Muscle layer of duodenum (tissue), 2 donors: ENCODE measurements at regions not wholly inside any gene's neighbourhood (a gene's known extent, or its start where the extent isn't known, plus 50 kb on each side); places are given as distances from the start of the nearest gene placed in this dataset.

ENCODE experiments used
- H3K27ac ChIP-seq: one replicate; pipeline ENCODE4 v1.7.0; 2013; ENCODE audit warnings: mild to moderate bottlenecking, low read length
- H3K27me3 ChIP-seq: one replicate; pipeline ENCODE4 v1.7.0; 2013; ENCODE audit warnings: low read depth, mild to moderate bottlenecking, control low read depth, low read length
- H3K36me3 ChIP-seq, 2 donors: one replicate each; pipeline ENCODE4 v1.7.0; 2013; ENCODE audit warnings: low read length in 2 of 2, control low read depth in 1 of 2, mild to moderate bottlenecking in 1 of 2; ENCODE audit not compliant: insufficient read depth in 2 of 2, control insufficient read depth in 1 of 2
- H3K4me1 ChIP-seq, 2 donors: one replicate each; pipeline ENCODE4 v1.7.0; 2013; ENCODE audit warnings: low read length in 2 of 2, mild to moderate bottlenecking in 2 of 2, control low read depth in 1 of 2, moderate library complexity in 1 of 2; ENCODE audit not compliant: insufficient read depth in 2 of 2, control insufficient read depth in 1 of 2
- H3K4me3 ChIP-seq, 2 donors: one replicate each; pipeline ENCODE4 v1.7.0; 2013; ENCODE audit warnings: low read length in 2 of 2, low read depth in 1 of 2, mild to moderate bottlenecking in 1 of 2
- H3K9me3 ChIP-seq, 2 donors: one replicate each; pipeline ENCODE4 v1.7.0; 2013; ENCODE audit warnings: low read length in 2 of 2, control low read depth in 1 of 2, mild to moderate bottlenecking in 1 of 2; ENCODE audit not compliant: control insufficient read depth in 1 of 2
- donor health status: healthy.

DNA sequence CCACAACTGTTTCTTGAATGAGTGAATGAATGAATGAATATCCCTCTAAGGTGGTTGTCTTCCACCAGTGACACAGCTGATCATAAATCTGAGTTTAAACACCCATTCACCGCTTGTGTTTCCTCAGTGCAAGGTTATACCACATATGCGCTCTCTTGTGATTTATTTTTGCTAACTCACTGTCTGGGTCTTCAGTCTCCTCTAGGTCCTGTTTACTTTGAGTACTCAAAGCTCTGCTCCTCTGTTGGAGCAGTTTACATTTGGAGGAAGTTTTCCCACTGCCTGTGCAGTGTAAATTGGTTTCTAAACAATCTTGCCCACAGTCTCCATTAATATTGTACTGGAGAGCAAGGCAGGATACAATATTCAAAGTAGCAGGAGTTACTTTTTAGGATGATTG lies 212.6 kb upstream of the JADE1 start:
- peaks cover 0 to 8% of the 10 kb centered on the region in 2 donors for H3K9me3 ChIP-seq
- no peaks in the 10 kb centered on the region for H3K27me3 ChIP-seq
- H3K27ac ChIP-seq: no peak overlapping the region
- H3K4me3 ChIP-seq: no peak overlapping the region
- no peaks in the 10 kb centered on the region for H3K36me3 ChIP-seq
- H3K4me1 ChIP-seq: peaks cover 9 to 27% of the 10 kb centered on the region in 2 donors

DNA sequence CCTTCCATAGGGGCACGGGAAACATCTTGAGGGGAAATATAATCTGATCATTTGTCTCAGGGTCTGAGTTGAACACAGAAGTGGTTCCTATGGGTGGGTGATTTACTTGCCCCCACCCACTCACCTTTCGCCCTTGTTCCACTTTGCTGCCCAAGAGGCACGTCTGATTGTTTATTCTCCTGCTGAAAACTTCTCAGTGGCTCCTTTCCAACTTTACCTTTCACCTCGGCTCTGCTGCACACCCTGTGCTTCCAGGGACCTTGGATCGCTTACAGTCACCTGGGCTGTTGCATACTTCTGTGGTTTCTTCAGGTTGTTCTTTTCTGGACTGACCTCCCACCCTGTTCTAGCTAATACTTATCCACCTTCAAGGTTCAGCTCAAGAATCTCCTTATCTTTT lies 213.4 kb upstream of the JADE1 start:
- H3K9me3 ChIP-seq: peaks cover 0 to 8% of the 10 kb centered on the region in 2 donors
- peaks cover 8 to 20% of the 10 kb centered on the region in 2 donors for H3K4me1 ChIP-seq
- H3K36me3 ChIP-seq: no peaks in the 10 kb centered on the region
- no peaks in the 10 kb centered on the region for H3K27me3 ChIP-seq
- H3K4me3 ChIP-seq: no peak overlapping the region
- H3K27ac ChIP-seq: no peak overlapping the region

DNA sequence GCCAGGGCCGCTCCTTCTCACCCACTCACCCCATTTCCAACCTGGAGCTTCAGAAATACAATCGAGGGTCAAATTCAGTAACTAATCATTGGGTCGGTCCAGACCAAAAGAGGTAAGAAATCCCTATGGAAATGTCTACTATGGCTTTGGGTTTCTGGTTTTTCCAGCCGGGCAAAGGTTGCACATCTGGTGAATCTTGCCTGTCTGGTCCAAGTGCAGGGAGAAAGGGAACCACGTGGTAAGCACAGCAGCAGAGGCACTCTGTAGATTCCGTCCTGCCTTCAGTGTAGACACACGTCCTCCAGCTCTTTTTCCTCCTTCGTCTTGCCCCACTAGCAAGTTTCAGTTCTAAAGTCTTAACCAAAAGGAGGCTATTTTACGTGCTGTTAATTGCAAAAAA lies 218.0 kb upstream of the JADE1 start:
- H3K27ac ChIP-seq: no peak overlapping the region

DNA sequence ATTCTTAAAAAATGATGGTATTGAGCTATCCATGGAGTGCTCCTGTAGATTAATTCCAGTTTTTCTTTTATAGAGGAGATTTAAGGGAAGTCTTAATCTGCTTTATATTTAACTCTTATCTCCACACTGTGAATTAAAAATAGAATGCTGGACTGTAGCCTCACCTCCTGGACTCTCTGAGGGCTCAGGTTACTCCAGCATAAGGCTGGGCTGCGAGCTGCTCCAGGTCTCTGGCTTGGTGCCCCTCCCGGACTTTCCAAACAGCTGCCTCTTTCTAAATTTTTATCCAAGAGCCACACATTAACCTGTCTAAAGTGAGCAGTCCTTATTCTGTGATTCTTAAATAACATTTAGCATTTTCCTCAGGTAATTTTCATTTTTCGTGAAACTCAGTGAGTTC lies 218.7 kb upstream of the JADE1 start:
- no peak overlapping the region for H3K4me3 ChIP-seq
- no peak overlapping the region for H3K27ac ChIP-seq
- H3K36me3 ChIP-seq: no peaks in the 10 kb centered on the region
- H3K4me1 ChIP-seq: no peaks in the 10 kb centered on the region
- H3K27me3 ChIP-seq: no peaks in the 10 kb centered on the region
- H3K9me3 ChIP-seq: peaks cover 0 to 8% of the 10 kb centered on the region in 2 donors

More for the DNA sequence above, 218.0 kb upstream of the JADE1 start:
- Histone ChIP-seq H3K36me3 (no peaks in the 10 kb centered on the region), H3K4me3 (no peak overlapping the region), H3K4me1 (peaks cover 0 to 3% of the 10 kb centered on the region in 2 donors), H3K27me3 (no peaks in the 10 kb centered on the region), H3K9me3 (peaks cover 0 to 8% of the 10 kb centered on the region in 2 donors)

DNA sequence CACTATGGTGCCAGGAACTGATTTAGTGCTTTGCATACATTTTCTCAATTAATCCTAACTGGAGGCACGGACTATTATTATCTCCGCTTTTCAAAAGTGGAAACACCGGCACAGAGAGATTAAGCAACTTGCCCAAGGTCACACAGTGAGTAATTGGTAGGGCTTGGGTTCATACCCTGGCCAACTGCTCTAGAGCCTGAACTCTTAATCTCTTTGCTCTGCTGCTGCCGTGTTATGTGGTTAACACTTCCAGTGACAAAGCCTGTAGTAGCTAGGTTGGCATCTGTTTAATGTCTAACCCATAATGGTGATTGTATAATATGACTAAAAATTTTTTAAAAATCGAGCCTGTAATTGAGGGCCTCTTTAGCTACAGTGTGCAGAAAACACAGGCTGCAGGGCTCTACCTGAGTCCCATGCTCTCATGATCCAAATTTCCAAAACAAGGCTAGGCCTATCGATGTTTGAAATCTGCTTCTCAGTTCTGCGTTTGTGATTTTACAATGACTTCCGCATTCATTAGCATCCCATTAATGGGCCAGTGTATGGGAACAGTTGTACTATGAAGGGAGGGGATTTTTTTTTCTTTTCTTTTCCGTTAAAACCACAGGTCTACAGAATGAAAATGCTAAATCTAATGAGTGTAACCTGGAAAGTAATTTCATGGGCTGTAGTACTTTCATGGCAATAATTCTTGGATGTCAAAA lies 219.3 kb upstream of the JADE1 start:
- Histone ChIP-seq H3K36me3 (no peaks in the 10 kb centered on the region), H3K27ac (no peak overlapping the region), H3K4me1 (no peaks in the 10 kb centered on the region), H3K4me3 (no peak overlapping the region), H3K9me3 (peaks cover 0 to 8% of the 10 kb centered on the region in 2 donors), H3K27me3 (no peaks in the 10 kb centered on the region)

DNA sequence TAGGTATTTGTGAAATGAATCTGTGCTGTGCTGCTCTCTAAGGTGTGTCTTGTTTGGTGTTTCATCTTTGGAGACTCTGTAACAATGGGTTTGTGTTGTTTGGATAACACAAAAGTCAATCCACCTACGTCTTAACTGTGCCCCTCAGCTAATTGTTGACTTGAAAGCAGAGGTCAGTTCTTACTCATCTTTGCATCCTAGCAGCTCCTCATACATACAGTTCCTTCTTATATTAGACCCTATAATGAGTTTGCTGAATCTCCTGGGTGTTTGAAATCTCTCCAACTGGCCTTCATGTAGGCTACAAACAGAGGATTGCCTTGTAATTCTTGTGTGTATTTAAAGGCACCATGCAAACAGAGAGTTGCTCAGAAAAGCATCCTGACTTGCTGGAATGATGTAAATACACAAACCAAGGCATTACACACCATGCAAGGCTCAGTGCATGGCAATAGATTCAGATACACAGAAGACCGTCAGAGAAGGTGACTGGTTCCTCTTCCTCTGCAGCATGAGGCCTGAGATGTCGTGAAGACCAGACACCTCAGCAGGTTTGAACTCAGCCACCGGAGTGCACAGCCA lies 220.0 kb upstream of the JADE1 start:
- Histone ChIP-seq H3K36me3 (no peaks in the 10 kb centered on the region), H3K27me3 (no peaks in the 10 kb centered on the region), H3K4me3 (no peak overlapping the region), H3K27ac (no peak overlapping the region), H3K4me1 (no peaks in the 10 kb centered on the region), H3K9me3 (peaks cover 0 to 8% of the 10 kb centered on the region in 2 donors)

DNA sequence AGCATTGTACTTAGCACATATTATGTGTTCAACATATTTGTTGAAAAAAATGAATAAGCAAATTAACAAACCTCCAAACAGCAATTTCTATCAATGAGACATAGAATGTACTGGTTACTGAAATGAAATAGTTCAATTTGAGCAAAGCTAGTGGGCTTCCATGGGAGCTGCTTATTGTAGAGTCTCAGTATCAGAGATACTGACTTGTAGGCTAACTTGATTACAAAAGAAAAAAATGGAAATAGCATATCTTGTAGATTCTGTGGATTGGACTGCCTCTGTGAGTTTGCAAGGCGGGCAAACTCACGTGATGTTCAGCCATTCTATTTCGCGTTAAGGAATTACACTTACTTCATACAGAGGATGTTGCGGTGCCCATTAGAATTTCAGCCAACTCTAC lies 222.1 kb upstream of the JADE1 start:
- H3K4me1 ChIP-seq: no peaks in the 10 kb centered on the region
- H3K4me3 ChIP-seq: no peak overlapping the region
- no peaks in the 10 kb centered on the region for H3K27me3 ChIP-seq

DNA sequence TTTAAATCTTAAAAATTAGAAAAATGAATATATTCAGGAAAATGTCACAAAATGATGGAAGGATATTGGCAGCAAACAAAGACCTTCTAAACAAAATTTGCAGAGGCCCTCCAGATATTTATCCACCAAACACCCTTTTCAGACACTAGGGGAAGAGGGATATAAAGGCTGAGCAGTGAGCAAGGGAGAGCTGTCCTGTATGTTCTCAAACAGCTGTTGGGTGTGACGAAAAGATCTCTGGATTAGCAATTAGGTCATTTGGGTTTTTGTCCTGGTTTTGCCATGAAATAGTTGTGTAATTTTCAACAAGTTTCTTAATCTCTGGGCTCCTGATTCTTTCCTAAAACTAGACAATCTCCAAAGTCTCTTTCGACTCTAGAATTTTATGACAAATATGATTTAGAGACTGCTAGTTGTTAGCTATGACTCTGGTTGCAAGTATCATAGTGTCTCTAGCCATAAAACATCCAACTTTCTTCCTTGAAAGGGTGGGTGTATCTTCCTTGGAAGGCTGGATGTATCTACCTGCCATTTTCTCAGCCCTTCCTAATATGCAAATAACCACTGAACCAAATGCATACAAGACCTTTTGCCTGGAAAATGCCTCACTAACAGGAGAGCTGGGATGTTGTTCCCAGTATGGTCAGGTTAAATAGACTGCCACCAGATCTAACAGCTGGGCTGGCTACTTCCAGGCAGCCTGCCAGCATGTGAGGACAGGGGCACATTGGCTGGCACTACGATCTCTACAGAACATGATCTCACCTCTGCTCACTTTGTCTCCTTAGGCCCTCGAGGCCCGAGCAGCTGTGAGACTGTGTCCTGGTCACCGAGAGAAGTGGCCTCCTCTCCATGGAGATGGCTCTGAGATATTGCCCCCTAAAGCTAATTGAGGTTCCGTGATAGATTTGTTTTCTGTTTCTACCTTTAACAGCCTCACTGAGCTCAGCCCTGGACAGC lies 225.5 kb upstream of the JADE1 start:
- Histone ChIP-seq H3K4me1 (no peaks in the 10 kb centered on the region), H3K27ac (peak overlapping the region; percentile 40), H3K27me3 (no peaks in the 10 kb centered on the region), H3K9me3 (no peaks in the 10 kb centered on the region), H3K4me3 (no peak overlapping the region), H3K36me3 (no peaks in the 10 kb centered on the region)

More for the DNA sequence above, 222.1 kb upstream of the JADE1 start:
- H3K27ac ChIP-seq: no peak overlapping the region
- no peaks in the 10 kb centered on the region for H3K9me3 ChIP-seq
- no peaks in the 10 kb centered on the region for H3K36me3 ChIP-seq

DNA sequence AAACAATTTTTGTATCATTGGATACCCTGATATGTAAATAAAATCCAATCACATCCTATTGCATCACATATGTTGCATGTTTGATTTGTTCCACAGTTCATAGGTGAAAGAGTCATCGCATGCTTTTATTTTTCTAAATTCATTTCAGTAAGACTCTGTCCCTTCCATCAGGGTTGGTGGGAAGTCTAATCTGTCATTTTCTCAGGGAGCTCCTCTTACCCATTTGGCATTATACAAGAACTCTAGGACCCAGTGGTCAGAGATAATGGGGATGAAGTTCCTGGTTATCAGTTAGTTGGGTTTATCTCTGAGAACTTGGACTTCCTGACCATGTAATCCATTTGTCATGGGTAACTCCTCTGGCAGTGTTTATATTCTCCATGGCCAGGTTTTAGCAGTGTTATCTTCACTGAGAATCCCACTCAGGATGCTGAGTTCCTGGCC lies 227.1 kb upstream of the JADE1 start:
- no peaks in the 10 kb centered on the region for H3K4me1 ChIP-seq
- H3K27ac ChIP-seq: no peak overlapping the region
- no peaks in the 10 kb centered on the region for H3K9me3 ChIP-seq

DNA sequence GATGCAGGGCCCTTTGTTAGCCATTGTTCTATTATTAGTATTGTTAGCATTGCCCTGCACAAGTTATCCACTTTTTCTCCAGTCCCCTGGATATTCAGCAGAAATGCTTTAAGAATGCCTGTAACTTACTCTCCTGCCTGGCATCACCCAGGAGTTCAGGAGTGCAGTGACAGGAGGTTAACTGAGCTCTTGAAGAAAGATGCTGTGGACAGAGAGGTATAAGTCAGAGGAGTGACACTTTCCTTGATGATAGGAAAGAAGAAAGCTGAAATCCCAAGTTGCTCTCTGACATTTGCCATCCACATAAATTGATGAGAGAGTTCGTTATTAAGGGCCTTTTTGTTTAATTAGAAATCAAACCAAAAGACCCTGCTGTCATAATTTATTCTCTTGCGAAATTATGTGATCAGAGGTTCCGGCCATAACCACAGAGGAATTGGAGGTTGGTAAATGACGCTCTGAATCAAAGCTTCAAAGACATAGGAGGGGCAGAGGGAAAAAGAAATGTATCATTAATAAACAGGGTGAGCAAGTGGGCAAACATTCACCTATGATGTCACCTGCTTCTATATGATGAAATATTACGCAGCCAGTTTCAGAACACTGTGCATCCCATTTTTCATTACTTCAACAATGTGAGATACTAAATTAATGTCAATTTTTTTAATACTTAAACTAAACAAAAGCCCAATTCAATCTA lies 230.2 kb upstream of the JADE1 start:
- no peaks in the 10 kb centered on the region for H3K36me3 ChIP-seq

More for the DNA sequence above, 227.1 kb upstream of the JADE1 start:
- Histone ChIP-seq H3K4me3 (no peak overlapping the region), H3K27me3 (no peaks in the 10 kb centered on the region), H3K36me3 (no peaks in the 10 kb centered on the region)

DNA sequence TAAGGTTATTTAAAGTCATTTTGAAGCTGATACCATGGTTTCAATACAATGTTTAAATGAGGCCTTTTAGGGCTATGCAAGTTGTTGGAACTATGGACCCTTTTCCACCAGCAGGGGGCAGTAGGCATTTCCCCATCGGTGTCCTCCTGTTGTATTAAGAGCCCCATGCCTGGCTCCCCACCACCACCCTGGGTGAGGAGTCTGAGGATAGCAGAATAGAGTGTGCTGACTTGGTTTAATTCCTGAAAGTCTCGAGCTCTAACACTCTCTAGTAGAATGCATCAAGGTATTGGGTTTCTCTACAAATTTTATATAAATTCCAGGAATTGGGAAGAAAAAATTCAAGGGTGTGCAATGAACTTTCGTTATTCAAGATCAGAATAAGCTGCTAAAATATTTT lies 234.8 kb upstream of the JADE1 start:
- Histone ChIP-seq H3K27me3 (no peaks in the 10 kb centered on the region), H3K27ac (no peak overlapping the region), H3K9me3 (no peaks in the 10 kb centered on the region), H3K4me1 (peaks cover under 1 to 4% of the 10 kb centered on the region in 2 donors), H3K4me3 (no peak overlapping the region), H3K36me3 (no peaks in the 10 kb centered on the region)

More for the DNA sequence above, 230.2 kb upstream of the JADE1 start:
- H3K9me3 ChIP-seq: no peaks in the 10 kb centered on the region
- H3K4me1 ChIP-seq: no peaks in the 10 kb centered on the region
- H3K4me3 ChIP-seq: no peak overlapping the region
- H3K27ac ChIP-seq: no peak overlapping the region
- H3K27me3 ChIP-seq: no peaks in the 10 kb centered on the region
